ENCODE measurements at regions not wholly inside any gene's neighbourhood (a gene's known extent, or its start where the extent isn't known, plus 50 kb on each side); places are given as distances from the start of the nearest gene placed in this dataset.

DNA sequence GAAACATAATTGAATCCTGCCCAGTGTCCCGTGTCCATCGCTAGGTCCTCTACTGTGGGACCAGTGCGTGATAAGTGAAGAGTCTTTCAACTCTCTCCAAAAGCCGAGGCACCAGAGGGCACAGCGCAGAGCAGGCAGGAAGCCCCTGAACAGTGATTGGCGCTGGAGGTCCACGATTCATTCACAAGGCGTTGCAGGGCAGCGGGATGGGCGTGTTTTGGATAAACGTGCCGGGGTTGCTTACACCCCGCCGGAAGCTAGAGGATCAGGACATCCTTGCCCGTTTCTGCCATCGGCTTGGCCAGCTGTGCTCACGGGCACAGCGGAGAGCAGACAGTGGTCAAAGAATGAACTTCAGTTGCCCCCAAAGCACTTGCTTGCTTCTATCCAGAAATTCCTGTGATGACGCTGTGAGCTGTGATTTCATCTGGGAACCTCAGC is 86.0 kb upstream of the PFKP start:
- no peak overlapping the region for H3K9ac ChIP-seq (ENCODE audit: low read length)
- no peak overlapping the region for H3K4me2 ChIP-seq (ENCODE audit: low read depth, low read length, poor library complexity, severe bottlenecking)
- H3K27ac ChIP-seq (ENCODE audit: low read depth, low read length) = no peak overlapping the region
- no peaks in the 10 kb centered on the region for H3K9me2 ChIP-seq (replicated peaks; ENCODE audit: insufficient read depth, low read length)
- H3K36me3 ChIP-seq (ENCODE audit: low read length) = no peaks in the 10 kb centered on the region
- no peaks in the 10 kb centered on the region for H3K79me2 ChIP-seq (ENCODE audit: insufficient read depth, low read length)
- no peaks in the 10 kb centered on the region for H3K27me3 ChIP-seq (ENCODE audit: low read length)
- TF ChIP-seq, protein P1, sequence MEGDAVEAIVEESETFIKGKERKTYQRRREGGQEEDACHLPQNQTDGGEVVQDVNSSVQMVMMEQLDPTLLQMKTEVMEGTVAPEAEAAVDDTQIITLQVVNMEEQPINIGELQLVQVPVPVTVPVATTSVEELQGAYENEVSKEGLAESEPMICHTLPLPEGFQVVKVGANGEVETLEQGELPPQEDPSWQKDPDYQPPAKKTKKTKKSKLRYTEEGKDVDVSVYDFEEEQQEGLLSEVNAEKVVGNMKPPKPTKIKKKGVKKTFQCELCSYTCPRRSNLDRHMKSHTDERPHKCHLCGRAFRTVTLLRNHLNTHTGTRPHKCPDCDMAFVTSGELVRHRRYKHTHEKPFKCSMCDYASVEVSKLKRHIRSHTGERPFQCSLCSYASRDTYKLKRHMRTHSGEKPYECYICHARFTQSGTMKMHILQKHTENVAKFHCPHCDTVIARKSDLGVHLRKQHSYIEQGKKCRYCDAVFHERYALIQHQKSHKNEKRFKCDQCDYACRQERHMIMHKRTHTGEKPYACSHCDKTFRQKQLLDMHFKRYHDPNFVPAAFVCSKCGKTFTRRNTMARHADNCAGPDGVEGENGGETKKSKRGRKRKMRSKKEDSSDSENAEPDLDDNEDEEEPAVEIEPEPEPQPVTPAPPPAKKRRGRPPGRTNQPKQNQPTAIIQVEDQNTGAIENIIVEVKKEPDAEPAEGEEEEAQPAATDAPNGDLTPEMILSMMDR (IDR thresholded peaks at IDR 0.05; ENCODE audit: insufficient read depth, low read length, poor library complexity, severe bottlenecking) = no peak
- no peak for TF ChIP-seq EZH2phosphoT487 (conservative IDR thresholded peaks at IDR 0.05; ENCODE audit: low read length)
- no peak overlapping the region for H3K4me3 ChIP-seq (ENCODE audit: insufficient read depth, low read length, poor library complexity, severe bottlenecking)
- no peaks in the 10 kb centered on the region for H3K9me3 ChIP-seq (ENCODE audit: insufficient read depth, low read length)
- no peaks in the 10 kb centered on the region for H4K20me1 ChIP-seq (ENCODE audit: low read depth, low read length)
- H3F3A ChIP-seq (ENCODE audit: insufficient read depth) = no peaks in the 10 kb centered on the region
- no peak overlapping the region for H2AFZ ChIP-seq (ENCODE audit: low read depth, low read length, severe bottlenecking)

GRCh38 chr10:2980791-2981360 is 86.5 kb upstream of the PFKP start:
- Histone ChIP-seq H3K9ac (ENCODE audit: low read length) (no peak overlapping the region), H3K79me2 (ENCODE audit: insufficient read depth, low read length) (no peaks in the 10 kb centered on the region), H3K27me3 (ENCODE audit: low read length) (no peaks in the 10 kb centered on the region), H4K20me1 (ENCODE audit: low read depth, low read length) (no peaks in the 10 kb centered on the region), H3K4me3 (ENCODE audit: insufficient read depth, low read length, poor library complexity, severe bottlenecking) (no peak overlapping the region), H3K36me3 (ENCODE audit: low read length) (no peaks in the 10 kb centered on the region), H3K4me2 (ENCODE audit: low read depth, low read length, poor library complexity, severe bottlenecking) (no peak overlapping the region), H3F3A (ENCODE audit: insufficient read depth) (no peaks in the 10 kb centered on the region), H3K27ac (ENCODE audit: low read depth, low read length) (no peak overlapping the region), H3K9me2 (replicated peaks; ENCODE audit: insufficient read depth, low read length) (no peaks in the 10 kb centered on the region), H3K9me3 (ENCODE audit: insufficient read depth, low read length) (no peaks in the 10 kb centered on the region), H2AFZ (ENCODE audit: low read depth, low read length, severe bottlenecking) (no peak overlapping the region)
- TF ChIP-seq EZH2phosphoT487 (conservative IDR thresholded peaks at IDR 0.05; ENCODE audit: low read length) = no peak
- TF ChIP-seq, protein P1 (IDR thresholded peaks at IDR 0.05; ENCODE audit: insufficient read depth, low read length, poor library complexity, severe bottlenecking) = no peak

- no peaks in the 10 kb centered on the region for H3K79me2 ChIP-seq (ENCODE audit: insufficient read depth, low read length)
- H3K9ac ChIP-seq (ENCODE audit: low read length) = no peak overlapping the region
- TF ChIP-seq, protein P1 (IDR thresholded peaks at IDR 0.05; ENCODE audit: insufficient read depth, low read length, poor library complexity, severe bottlenecking) = no peak
- no peak for TF ChIP-seq EZH2phosphoT487 (conservative IDR thresholded peaks at IDR 0.05; ENCODE audit: low read length)
- no peak overlapping the region for H3K4me3 ChIP-seq (ENCODE audit: insufficient read depth, low read length, poor library complexity, severe bottlenecking)
- H3K9me3 ChIP-seq (ENCODE audit: insufficient read depth, low read length) = no peaks in the 10 kb centered on the region
- H3K27ac ChIP-seq (ENCODE audit: low read depth, low read length) = no peak overlapping the region
- H2AFZ ChIP-seq (ENCODE audit: low read depth, low read length, severe bottlenecking) = no peak overlapping the region
- H3K4me2 ChIP-seq (ENCODE audit: low read depth, low read length, poor library complexity, severe bottlenecking) = no peak overlapping the region
- no peaks in the 10 kb centered on the region for H3F3A ChIP-seq (ENCODE audit: insufficient read depth)
- H3K27me3 ChIP-seq (ENCODE audit: low read length) = no peaks in the 10 kb centered on the region
- no peaks in the 10 kb centered on the region for H3K36me3 ChIP-seq (ENCODE audit: low read length)
- H3K9me2 ChIP-seq (replicated peaks; ENCODE audit: insufficient read depth, low read length) = no peaks in the 10 kb centered on the region
- no peaks in the 10 kb centered on the region for H4K20me1 ChIP-seq (ENCODE audit: low read depth, low read length)
These were observed 87.2 kb upstream of the PFKP start for GRCh38 chr10:2980116-2980515.

Measured in SU-DHL-6 (cell line).